ENCODE measurements at regions not wholly inside any gene's neighbourhood (a gene's known extent, or its start where the extent isn't known, plus 50 kb on each side); places are given as distances from the start of the nearest gene placed in this dataset.

DNA sequence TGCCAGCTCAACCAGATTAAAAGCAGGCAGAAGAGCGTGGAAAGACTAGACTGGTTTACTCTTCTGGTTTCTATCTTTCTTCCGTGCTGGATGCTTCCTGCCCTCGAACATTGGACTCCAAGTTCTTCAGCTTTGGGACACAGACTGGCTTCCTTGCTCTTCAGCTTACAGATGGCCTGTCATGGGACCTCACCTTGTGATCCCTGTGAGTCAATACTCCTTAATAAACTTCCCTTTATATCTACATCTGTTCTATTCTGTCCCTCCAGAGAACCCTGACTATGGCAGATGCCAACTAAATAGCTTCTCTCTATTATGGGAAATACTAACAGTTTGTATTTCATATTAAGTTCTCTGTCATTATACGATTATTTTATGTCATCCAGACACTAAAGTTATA is 609.1 kb downstream of the LMO7 start:
- no peak for TF ChIP-seq CTCF (IDR thresholded peaks at IDR 0.05)
- no peak for TF ChIP-seq POLR2A (IDR thresholded peaks at IDR 0.05)

Measured in Peyer's patch (tissue), 4 donors.